ENCODE measurements at regions not wholly inside any gene's neighbourhood (a gene's known extent, or its start where the extent isn't known, plus 50 kb on each side); places are given as distances from the start of the nearest gene placed in this dataset.
"Not testable (repeated sequence)": the region's sequence is repeated elsewhere in the genome, so short reads cannot be mapped to it uniquely, and the experiment has no call there.

DNA sequence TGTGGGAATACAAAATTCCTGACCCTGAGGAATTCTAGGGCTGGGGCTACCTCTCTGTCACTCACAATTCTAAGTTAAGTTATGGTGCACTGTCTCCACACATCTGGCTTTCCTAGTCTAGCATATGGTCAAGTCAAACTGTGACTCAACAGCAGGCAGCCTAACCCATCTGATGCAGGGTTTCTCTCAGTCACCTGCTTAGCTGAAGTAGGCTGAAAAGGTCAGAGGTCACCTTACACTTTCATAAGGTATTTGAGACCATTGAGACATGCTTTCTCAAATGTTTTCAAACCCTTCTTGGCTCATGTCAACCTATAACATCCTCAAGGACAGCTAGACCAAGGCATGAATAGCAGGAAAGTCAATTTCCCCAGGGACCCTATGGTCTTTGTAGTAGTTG is 196.5 kb upstream of the STK26 start:
- DNase-seq (ENCODE audit: low read depth): no peak

DNA sequence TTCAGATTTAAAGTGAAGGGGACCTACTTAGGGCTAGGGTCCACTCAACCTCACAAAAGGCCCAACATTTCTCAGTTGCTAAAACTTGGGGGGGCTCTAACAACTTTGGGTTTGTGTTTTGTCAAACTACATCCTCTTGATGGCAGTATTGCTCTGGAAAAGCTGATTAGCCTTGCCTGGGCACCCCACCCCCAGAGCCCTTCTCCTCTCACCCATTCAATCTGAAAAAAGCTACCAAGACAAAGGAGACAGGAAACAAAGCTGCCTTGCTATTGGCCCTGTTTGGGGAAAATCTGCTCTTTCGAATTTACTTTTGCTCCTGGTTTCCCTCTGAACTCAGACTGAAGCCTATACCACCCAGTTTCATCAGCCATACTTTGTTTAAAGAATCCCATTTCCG is 195.2 kb upstream of the STK26 start:
- no peak for DNase-seq (ENCODE audit: low read depth)

DNA sequence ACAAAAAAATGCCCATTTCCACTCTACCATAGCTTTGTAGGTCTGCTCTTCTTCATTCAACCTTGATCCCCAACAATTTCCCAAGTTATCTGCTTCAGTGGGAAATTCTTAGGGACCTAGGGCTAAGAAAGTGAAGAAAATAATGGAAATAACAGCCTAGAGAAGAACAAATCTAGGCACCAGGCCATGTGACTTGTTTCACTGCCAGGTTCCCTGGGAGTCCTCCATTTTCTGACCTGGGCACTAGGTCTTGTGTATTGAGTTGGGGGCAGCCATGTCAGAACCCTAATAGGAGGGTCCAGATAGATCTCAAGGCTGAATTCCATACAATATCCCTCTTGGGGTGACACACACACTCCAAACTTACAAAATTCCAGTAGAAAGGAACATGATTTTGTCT is 194.6 kb upstream of the STK26 start:
- DNase-seq (ENCODE audit: low read depth): no peak

DNA sequence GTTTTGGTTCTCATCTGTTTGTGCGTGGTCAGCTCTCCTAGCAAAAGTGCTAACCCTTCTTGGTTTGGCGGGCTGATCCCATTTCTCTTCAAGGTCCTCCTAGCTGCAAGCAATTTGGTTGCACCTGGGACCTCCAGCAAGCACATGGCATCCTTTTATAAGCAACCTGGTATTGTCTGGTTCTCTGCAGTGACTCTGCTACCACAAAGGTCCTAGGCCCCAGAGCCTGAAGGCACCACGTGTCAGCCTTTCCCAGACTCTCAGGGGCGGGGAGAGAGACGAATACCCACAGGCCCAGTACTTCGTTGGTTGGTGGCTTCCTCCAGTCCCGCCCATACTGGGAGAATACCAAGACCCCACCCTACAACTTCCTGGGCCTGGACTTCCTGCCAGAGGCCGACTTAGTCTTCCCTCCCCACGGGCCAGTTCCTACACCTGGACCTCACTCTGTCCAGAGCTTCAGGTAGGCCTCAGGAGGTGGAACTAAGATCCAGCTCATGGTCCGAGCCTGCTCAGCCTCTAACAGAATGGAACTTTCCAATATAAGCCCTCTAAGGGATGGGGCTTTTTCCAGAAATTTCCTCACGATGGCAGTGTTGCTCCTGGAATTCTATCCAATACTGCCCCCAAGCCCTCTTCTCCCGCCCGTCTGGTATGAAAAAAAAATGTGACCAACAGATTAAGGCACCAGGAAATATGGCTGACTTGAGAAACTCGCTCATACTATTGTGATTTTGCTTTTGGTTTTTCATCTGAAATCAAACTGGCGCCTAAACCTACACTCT is 192.5 kb upstream of the STK26 start:
- DNase-seq (ENCODE audit: low read depth): no peak

DNA sequence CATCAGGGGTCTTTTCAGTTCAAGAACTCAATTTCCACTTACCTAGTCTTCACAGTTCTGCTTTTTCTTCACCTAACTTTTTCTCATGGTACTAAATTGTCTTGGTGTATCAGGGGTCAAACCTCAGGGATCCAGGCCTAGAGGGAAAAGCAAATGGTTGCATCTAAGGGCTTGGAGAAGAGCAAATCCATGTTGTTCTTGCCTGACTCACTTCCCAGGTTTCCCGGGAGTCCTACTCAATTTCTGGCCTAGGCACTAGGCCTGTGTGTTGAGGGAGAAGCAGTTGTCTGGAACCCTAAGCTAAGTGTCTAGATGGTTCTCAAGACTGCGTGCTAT is 191.9 kb upstream of the STK26 start:
- DNase-seq (ENCODE audit: low read depth): no peak

DNA sequence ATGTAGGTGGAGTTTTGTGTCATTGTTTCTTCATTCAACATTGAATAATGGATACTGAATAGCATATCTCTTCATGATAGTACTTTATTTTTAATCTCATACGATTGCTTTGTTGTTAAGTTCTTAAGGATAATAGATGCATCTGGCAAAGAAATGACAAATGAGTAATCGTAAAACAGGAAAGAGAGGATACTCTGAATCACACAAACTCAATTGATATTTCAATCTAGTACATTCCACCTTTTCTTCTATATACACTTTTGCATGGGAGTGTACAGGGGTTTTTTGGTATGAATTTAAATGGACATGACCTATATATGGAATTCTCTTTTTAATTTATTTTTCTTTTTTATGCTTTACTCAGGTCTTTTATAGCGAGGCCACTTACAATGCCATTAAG is 186.9 kb upstream of the STK26 start:
- no peak for DNase-seq (ENCODE audit: low read depth)

DNA sequence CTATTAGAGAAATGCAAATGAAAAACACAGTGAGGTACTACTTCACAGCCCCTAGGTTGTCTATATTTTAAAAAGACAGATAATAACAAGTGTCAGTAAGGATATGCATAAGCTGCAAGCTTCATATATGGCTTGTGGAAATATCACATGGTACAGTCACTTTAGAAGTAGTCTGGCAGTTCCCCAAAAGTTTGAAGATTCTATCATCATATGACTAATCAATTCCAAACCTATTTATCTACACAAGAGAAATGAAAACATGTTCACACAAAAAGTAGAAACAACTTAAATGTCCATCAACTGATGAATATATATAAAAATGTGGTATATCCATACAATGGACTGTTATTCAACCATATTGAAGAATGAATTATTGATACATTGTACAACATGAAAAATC is 185.8 kb upstream of the STK26 start:
- DNase-seq (ENCODE audit: low read depth): no peak

DNA sequence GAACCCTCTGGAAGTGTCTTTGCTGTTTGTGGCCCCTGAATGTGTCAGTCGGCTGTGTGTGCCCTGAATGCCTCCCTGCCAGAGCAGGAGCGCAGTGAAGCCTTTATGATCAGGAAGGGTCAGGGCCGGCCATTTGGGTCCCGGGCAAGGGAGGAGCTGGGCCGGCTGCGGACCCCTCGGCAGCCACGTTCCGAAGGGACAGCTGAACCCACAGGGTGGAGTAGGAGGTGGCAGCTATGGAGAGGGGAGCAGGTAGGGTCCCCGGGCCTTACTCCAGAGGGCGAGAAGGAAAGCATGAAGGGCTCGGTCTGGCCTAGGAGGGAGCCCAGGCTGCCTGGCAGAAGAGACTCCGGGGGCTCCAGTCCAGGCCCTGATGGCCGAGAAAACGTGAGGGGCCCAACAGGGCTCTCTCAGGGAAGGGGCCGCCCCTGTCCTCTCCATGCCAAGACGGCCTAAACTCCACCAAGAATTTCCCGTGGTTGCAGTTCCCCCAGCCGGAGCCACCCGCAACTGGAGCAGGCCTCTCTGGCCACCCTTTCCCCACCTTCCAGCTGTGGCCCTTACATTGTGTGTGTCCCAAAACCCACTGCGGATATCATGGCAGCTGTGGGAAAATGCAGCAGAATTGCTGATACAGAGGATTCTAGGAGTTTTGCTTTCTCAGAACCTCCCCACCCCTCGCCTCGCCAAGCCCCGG is 182.2 kb upstream of the STK26 start:
- DNase-seq (ENCODE audit: low read depth): no peak

DNA sequence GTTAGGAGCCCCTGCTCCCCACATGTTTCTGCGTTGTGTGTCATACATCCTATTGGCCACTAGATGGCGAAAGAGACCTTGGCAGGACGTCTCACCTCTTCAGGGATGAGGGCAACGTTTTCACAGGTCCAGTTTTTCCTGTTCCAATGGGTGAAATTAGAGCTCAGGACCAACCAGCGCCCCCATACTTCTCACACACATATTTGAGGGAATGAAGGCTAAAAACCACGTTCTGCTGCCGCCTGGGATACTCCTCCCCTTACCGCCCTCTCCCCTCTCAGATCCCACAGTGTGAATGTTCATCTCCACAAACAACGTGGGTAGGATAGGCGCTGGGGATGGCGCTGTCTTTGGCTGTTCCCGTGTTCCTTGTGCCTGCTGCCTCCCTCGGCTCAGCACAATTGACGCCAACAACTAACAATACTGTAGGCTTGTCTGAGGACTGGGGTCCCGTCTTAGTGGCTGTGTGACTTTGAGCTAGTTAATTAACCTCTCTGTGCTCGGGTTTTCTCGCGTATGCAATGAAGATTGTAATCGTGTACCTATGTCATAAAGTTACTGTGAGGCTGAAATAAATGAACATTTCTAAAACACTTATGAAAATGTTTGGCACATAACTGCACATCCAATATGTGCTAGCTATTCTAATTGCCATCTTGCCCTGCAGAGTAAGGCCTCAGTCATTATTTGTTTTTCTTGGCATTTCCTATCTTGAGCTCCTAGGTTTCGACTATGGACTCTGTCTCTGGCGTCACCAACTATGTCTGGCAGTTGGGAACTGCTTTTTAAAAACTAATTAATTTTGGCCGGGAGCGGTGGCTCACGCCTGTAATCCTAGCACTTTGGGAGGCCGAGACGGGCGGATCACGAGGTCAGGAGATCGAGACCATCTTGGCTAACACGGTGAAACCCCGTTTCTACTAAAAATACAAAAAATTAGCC is 181.3 kb upstream of the STK26 start:
- DNase-seq (ENCODE audit: low read depth): peak; percentile 18

DNA sequence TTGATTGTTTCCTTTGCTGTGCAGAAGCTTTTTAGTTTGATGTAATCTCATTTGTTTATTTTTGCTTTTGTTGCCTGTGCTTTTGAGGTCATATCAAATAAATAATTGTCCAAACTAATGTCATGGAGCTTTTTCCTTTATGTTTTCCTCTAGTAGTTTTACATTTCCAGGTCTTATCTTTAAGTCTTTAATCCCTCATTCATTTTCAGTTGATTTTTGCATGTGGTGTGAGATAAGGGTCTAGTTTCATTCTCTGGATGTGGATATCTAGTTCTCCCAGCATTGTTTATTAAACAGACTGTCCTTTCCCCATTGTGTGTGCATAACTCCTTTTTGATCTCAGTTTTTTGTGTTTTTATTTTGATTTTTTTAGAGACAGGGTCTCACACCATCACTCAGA is 179.1 kb upstream of the STK26 start:
- no peak for DNase-seq (ENCODE audit: low read depth)

DNA sequence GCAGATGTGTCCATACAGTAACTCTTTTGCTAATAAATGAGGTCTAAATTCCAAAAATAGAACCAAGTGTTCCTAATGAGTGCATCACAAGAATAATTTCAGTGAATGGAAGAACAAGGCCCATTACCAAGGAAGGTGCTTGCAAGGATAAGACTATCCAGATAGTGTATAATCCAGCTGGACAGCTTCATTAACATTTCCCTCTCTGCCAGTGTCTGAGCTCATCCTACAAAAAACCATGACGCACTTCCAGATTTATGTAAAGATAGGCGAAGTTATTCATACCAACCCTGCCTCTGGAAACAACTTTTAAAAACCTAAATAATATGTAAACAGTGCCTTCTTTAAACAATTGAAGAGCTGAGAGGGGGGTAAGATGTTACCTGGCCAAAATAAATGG is 177.9 kb upstream of the STK26 start:
- no peak for DNase-seq (ENCODE audit: low read depth)

DNA sequence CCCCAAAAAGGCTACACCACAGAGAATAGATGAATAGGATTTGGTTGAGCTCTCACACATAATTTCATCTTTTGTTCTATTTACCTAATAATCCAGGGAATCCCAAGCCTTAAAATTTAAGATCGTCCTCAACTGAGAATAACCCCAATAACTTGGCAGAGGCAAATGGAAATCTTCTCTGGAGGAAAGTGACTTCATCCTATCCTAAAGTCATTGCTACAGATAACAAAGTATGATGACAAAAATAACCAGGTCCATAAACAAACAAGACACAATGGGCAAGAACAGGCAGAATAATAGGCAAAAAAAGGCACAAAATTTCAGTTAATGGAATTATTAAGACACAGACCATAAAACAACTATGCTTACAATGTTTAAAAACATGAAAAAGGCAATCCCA is 177.3 kb upstream of the STK26 start:
- DNase-seq (ENCODE audit: low read depth): no peak

DNA sequence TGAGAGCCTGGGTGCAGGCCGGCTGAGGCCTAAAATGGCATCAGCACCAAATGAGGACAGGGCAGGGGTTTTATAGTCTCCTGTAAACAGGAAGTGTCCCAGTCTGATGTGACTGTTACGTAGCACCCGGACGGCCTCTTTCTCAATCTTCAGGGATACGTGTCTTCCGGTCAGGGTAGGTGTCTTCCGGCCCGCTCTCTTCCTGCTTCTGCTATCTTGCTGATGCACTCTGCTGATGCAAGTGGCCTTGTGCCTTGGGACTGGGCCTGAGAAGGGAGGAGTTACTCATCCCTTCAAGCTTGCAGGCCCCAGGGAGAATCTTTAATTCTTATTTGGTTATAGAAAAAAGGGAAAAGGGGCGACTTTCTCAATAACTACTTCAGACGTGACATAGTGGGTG is 172.1 kb upstream of the STK26 start:
- DNase-seq (ENCODE audit: low read depth): not testable (repeated sequence)

DNA sequence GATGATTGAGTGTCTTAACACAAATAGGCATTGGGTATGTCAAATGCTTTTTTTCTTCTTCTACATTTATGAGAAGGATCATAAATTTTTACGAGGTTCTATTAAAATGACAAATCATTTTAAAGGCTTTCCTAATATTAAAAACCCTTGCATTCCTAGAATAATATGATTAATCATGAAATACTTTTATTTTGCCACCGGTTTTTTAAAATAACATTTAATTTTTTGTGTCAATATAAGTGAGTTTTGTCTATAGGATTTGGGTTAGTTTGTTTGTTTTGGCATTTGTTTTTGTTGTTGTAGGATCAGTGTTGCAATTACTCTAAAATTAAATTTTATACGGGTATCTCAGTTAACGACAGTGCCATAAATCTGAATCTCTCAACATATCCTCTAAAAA is 169.7 kb upstream of the STK26 start:
- DNase-seq (ENCODE audit: low read depth): no peak

DNA sequence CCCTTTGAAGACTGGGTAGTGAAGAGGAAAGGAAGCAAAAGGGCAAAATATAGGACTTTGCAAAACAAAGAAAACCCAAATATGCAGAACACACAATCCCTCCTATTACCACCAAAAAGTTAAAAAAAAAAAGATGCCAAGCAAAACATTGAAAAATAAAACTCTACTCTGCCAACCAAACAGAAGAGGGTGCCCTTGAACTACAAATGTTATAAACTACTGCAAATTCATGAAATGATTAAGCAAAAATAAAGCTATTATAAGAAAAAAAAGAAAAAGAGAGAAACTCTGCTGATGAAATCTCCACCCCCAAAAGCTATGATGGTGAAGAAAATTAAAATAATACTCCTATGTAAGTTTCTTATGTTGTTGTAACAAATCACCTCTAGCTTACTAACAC is 168.5 kb upstream of the STK26 start:
- no peak for DNase-seq (ENCODE audit: low read depth)

DNA sequence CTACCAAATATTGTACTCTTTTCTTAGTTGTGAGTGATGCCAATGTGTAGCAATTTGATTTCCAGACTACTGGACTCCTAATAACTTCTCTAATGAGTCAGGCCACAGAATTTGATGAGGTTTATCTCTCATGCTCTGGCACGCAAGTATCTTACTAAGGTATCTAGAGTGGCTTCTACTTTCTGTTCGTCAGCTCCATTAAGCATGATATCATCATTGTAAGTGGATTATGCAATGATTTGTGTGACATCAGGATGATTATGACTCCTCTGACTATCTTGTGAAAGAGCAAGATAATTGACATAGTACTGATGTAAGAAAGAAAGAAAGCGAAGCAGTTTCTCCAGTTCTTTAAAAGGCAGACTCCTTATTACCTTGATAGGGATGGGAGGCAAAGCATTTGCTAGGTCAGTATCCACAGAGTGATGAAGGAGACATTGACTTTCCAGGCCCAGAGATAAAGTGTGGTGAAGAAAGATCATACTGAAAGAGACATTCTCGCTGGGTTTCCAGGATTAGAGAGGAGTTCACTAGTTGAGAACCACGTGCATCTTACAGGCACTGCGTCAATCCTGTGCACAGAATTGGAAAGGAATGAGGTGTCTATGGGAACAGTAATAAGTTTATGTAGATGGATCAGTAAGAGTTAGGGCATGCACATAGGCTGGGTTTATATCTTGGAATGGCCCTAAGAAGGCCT is 161.9 kb upstream of the STK26 start:
- no peak for DNase-seq (ENCODE audit: low read depth)

DNA sequence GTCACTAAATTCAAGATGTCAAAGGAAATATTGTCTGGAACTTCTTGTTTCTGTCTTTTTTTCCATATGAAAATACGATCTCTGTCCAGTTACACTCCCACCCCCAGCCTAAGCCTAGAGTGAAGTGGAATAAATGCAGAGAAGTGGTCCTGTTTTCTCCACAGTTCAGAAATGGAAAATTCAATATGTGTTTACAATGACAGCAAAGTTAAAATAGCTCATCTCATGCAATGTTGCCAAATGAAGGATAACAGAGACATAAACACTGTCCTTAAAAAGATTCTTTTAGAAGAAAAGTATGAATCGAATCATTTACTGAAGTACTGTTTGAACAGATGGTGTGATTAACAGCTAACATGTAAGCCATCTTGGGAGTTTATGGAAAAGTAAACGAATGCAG is 160.8 kb upstream of the STK26 start:
- DNase-seq (ENCODE audit: low read depth): no peak

DNA sequence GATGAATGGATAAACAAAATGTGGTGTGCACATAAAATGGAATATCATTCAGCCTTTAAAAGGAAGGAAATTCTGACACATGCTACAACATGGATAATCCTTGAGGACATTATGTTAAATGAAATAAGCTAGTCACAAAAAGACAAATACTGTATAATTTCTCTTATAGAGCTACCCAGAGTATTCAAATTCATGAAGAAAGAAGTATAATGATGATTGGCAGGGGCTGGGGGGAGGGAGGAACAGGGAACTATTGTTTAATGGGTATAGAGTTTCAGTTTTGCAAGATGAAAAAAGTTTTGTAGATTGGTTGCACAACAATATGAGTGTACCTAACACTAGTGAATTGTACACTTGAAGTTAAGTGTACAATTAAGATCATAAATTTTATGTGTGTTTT is 153.9 kb upstream of the STK26 start:
- DNase-seq (ENCODE audit: low read depth): no peak

DNA sequence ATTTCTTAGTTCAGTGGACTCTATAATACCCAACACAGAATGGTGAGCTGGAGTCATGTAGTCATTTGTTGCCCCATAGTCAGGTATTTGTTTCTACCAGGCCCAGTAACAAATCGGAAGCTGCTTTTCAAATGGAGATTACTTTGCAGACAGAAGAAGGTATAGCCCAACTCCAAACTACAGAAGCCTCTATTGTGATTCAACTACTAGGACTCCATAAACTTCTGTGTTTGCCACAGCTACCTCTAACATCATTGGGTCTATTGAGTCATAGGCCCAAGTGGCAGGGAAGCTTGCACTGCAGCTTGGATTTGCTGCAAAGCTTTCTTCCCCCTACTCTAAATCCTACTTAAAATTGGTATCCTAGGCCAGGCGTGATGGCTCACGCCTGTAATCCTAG is 148.8 kb upstream of the STK26 start:
- DNase-seq (ENCODE audit: low read depth): no peak

DNA sequence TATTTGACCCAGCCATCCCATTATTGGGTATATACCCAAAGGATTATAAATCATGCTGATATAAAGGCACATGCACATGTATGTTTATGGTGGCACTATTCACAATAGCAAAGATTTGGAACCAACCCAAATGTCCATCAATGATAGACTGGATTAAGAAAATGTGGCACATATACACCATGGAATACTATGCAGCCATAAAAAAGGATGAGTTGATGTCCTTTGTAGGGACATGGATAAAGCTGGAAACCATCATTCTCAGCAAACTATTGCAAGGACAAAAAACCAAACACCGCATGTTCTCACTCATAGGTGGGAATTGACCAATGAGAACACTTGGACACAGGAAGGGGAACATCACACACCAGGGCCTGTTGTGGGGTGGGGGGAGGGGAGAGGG is 147.3 kb upstream of the STK26 start:
- DNase-seq (ENCODE audit: low read depth): not testable (repeated sequence)

DNA sequence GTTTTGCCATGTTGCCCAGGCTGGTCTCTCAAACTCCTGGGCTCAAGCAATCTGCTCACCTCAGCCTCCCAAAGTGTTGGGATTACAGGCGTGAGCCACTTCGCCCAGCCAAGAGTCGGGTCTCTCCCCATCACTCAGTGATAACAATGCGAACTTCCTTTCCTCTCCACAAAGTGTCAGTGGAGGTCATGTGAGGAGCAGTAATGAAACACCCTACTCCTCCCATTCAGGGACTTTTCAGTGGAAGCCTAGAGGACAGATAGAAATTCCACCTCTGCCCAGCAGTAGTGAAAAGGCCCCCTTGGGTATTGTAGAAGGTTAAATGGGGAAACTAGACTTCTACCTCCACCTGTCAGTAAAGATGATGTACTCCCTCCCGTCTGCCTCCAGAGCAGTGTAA is 141.9 kb upstream of the STK26 start:
- no peak for DNase-seq (ENCODE audit: low read depth)

DNA sequence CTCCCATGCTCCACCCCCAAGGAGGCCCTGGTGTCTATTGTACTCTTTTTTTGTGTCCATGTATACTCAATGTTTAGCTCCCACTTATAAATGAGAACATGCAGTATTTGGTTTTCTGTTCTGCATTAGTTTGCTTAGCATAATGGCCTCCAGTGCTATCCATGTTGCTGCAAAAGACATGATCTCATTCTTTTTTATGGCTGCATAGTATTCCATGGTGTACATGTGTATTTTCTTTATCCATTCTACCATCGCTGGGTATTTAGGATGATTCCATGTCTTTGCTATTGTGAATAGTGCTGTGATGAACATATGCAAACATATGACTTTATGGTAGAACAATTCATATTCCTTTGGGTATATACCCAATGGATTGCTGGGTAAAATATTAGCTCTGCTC is 138.1 kb upstream of the STK26 start:
- not testable (repeated sequence) for DNase-seq (ENCODE audit: low read depth)

Measured in T follicular helper cell (primary cell).